ENCODE measurements at regions not wholly inside any gene's neighbourhood (a gene's known extent, or its start where the extent isn't known, plus 50 kb on each side); places are given as distances from the start of the nearest gene placed in this dataset.

- no peak overlapping the region for H3K27ac ChIP-seq (ENCODE audit: low read length)
- in situ Hi-C loops (cut with HindIII; ENCODE audit: low pct_unique_long_range_greater_than_20kb, low sequenced_read_pairs) (no loop called here), intact Hi-C loops (cut with micrococcal nuclease; ENCODE audit: unreplicated experiment) (no loop called here)
- BruUV-seq (replicated peaks): no TSS peak
- H3K9me3 ChIP-seq (ENCODE audit: control insufficient read depth, insufficient read depth, low read depth, low read length): no peaks in the 10 kb centered on the region
- DNase-seq (ENCODE audit: low read depth, low spot score) (no peak), ATAC-seq (no peak)
- H3K4me1 ChIP-seq (ENCODE audit: control insufficient read depth, insufficient read depth, low read length): no peaks in the 10 kb centered on the region
- H3K4me3 ChIP-seq (ENCODE audit: low read depth in 2 of 2, low read length in 2 of 2): no peak overlapping the region
- no peaks in the 10 kb centered on the region; the same call in 1 of the 2 replicates for H3K27me3 ChIP-seq (ENCODE audit: control insufficient read depth, insufficient read depth, low read length)
- ChIA-PET POLR2A (no interaction called here), CTCF (no interaction called here)
- TF ChIP-seq REST (IDR thresholded peaks at IDR 0.05; ENCODE audit: insufficient read depth in 1 of 2, low read depth in 2 of 2, low read length in 1 of 2) (no peak), SIN3A (IDR thresholded peaks at IDR 0.05; ENCODE audit: borderline replicate concordance, insufficient read depth, low read depth, low read length) (no peak), POLR2AphosphoS5 (IDR thresholded peaks at IDR 0.05; ENCODE audit: low read depth, low read length) (no peak), CTCF (IDR thresholded peaks at IDR 0.05) (no peak), TCF7L2 (IDR thresholded peaks at IDR 0.05; ENCODE audit: low read depth, low read length) (no peak)
- H3K36me3 ChIP-seq (ENCODE audit: control insufficient read depth, insufficient read depth, low read length): no peaks in the 10 kb centered on the region
Observed at GRCh38 chr16:9203956-9204355, 112.5 kb downstream of the HAPSTR1 start.

GRCh38 chr16:9205661-9206060 is 114.2 kb downstream of the HAPSTR1 start:
- Histone ChIP-seq H3K4me3 (ENCODE audit: low read depth in 2 of 2, low read length in 2 of 2) (no peak overlapping the region), H3K27me3 (ENCODE audit: control insufficient read depth, insufficient read depth, low read length) (no peaks in the 10 kb centered on the region), H3K4me1 (ENCODE audit: control insufficient read depth, insufficient read depth, low read length) (no peaks in the 10 kb centered on the region), H3K36me3 (ENCODE audit: control insufficient read depth, insufficient read depth, low read length) (no peaks in the 10 kb centered on the region), H3K9me3 (ENCODE audit: control insufficient read depth, insufficient read depth, low read depth, low read length) (no peaks in the 10 kb centered on the region), H3K27ac (ENCODE audit: low read length) (no peak overlapping the region)
- CTCF ChIA-PET: no interaction called here
- no peak for DNase-seq (ENCODE audit: low read depth, low spot score)
- TF ChIP-seq SIN3A (IDR thresholded peaks at IDR 0.05; ENCODE audit: borderline replicate concordance, insufficient read depth, low read depth, low read length) (no peak), POLR2AphosphoS5 (IDR thresholded peaks at IDR 0.05; ENCODE audit: low read depth, low read length) (no peak), CTCF (IDR thresholded peaks at IDR 0.05) (no peak), REST (IDR thresholded peaks at IDR 0.05; ENCODE audit: insufficient read depth in 1 of 2, low read depth in 2 of 2, low read length in 1 of 2) (no peak), TCF7L2 (IDR thresholded peaks at IDR 0.05; ENCODE audit: low read depth, low read length) (no peak)
- no TSS peak for BruUV-seq (replicated peaks)
- intact Hi-C loops (cut with micrococcal nuclease; ENCODE audit: unreplicated experiment): no loop called here
- POLR2A ChIA-PET: no interaction called here
- in situ Hi-C loops (cut with HindIII; ENCODE audit: low pct_unique_long_range_greater_than_20kb, low sequenced_read_pairs): no loop called here
- ATAC-seq: no peak
